HUES48 (cell line): ENCODE measurements at regions not wholly inside any gene's neighbourhood (a gene's known extent, or its start where the extent isn't known, plus 50 kb on each side); places are given as distances from the start of the nearest gene placed in this dataset.
A peak's percentile ranks its signal among the peaks of the same experiment; 100 is the strongest.
"Not testable (repeated sequence)": the region's sequence is repeated elsewhere in the genome, so short reads cannot be mapped to it uniquely, and the experiment has no call there.

ENCODE experiments used
- H3K27ac ChIP-seq: one replicate; pipeline ENCODE4 v1.7.0; 2013; ENCODE audit warnings: low read depth, low read length, inconsistent platforms
- H3K27me3 ChIP-seq: 2 replicates; pipeline ENCODE4 v1.6.1; 2013; ENCODE audit warnings: mild to moderate bottlenecking, low read length; ENCODE audit not compliant: control insufficient read depth, insufficient read depth
- H3K36me3 ChIP-seq: 2 replicates; pipeline ENCODE4 v1.6.1; 2013; ENCODE audit warnings: low read length; ENCODE audit not compliant: control insufficient read depth, insufficient read depth
- H3K4me1 ChIP-seq: 2 replicates; pipeline ENCODE4 v1.6.1; 2013; ENCODE audit warnings: mild to moderate bottlenecking, low read length; ENCODE audit not compliant: control insufficient read depth, insufficient read depth
- H3K4me3 ChIP-seq: 2 replicates; pipeline ENCODE4 v1.5.1; 2013; ENCODE audit warnings: mild to moderate bottlenecking, low read depth, low read length
- H3K9ac ChIP-seq: 2 replicates; pipeline ENCODE4 v1.6.1; 2013; ENCODE audit warnings: mild to moderate bottlenecking, low read depth, low read length, moderate library complexity
- H3K9me3 ChIP-seq: 2 replicates; pipeline ENCODE4 v1.6.1; 2013; ENCODE audit warnings: low read length; ENCODE audit not compliant: control insufficient read depth, insufficient read depth

GRCh38 chr14:53743371-53743770 lies 213.3 kb downstream of the BMP4 start:
- Histone ChIP-seq H3K9ac (no peak overlapping the region), H3K36me3 (no peaks in the 10 kb centered on the region), H3K27me3 (peaks cover 20% of the 10 kb centered on the region), H3K4me3 (no peak overlapping the region), H3K27ac (no peak overlapping the region), H3K4me1 (peaks cover 23% of the 10 kb centered on the region), H3K9me3 (no peaks in the 10 kb centered on the region)

GRCh38 chr14:53742233-53742620 lies 214.4 kb downstream of the BMP4 start:
- H3K4me3 ChIP-seq = no peak overlapping the region
- no peak overlapping the region for H3K9ac ChIP-seq
- no peaks in the 10 kb centered on the region for H3K36me3 ChIP-seq
- H3K27me3 ChIP-seq = peaks cover 20% of the 10 kb centered on the region
- H3K27ac ChIP-seq = peak overlapping the region; percentile 90
- no peaks in the 10 kb centered on the region for H3K9me3 ChIP-seq
- H3K4me1 ChIP-seq = peaks cover 23% of the 10 kb centered on the region

DNA sequence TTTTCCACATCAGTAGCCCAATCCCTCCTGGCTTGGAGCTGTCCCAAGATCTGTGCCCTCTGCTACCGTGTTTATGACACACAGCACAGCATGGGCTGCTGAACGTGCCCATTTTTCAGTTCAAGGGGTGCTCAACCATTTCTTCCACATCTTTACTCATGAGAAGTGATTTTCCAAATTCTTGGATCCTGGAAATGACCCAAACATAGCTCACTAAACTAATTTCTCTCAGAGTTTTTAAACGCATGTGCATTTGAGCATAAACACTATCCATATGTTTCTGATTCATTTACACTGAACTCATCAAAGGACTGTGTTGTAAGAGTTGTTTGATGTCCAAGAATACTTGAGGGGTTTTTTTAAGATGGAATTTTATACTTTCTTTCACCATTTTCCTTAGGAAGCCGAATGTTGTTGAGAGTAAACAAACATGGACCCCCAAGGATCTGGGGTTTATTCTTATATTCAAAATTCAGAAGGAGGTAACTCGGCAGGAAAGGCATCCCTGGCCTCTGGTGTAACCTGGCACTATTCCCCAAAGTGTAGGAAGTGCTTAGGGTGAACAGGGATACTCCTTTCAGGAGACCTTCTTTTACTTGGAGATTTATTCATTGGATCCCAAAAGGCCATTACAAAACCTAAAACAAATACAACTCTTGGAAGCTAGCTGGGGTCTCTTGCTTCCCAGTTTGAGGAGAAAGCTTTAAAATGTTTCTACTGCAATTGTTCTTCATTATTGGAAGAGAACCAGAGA lies 215.0 kb downstream of the BMP4 start:
- peak overlapping the region; percentile 90 for H3K27ac ChIP-seq
- no peaks in the 10 kb centered on the region for H3K36me3 ChIP-seq
- H3K27me3 ChIP-seq = peaks cover 20% of the 10 kb centered on the region
- H3K9me3 ChIP-seq = no peaks in the 10 kb centered on the region
- H3K9ac ChIP-seq = no peak overlapping the region
- H3K4me3 ChIP-seq = peak overlapping the region; percentile 10; the same call in 1 of the 2 replicates
- peaks cover 23% of the 10 kb centered on the region for H3K4me1 ChIP-seq

- Histone ChIP-seq H3K4me1 (peaks cover 23% of the 10 kb centered on the region), H3K9ac (no peak overlapping the region), H3K9me3 (no peaks in the 10 kb centered on the region), H3K27ac (no peak overlapping the region), H3K4me3 (no peak overlapping the region), H3K36me3 (no peaks in the 10 kb centered on the region), H3K27me3 (peaks cover 20% of the 10 kb centered on the region)
Measured at GRCh38 chr14:53740570-53740969, 216.1 kb downstream of the BMP4 start.

- H3K4me3 ChIP-seq = no peak overlapping the region
- H3K27me3 ChIP-seq = no peaks in the 10 kb centered on the region
- no peaks in the 10 kb centered on the region for H3K9me3 ChIP-seq
- peaks cover under 1% of the 10 kb centered on the region; the same call in 1 of the 2 replicates for H3K4me1 ChIP-seq
- H3K27ac ChIP-seq = no peak overlapping the region
- H3K9ac ChIP-seq = no peak overlapping the region
- H3K36me3 ChIP-seq = no peaks in the 10 kb centered on the region
Measured at GRCh38 chr14:53735916-53736315, 220.7 kb downstream of the BMP4 start.

GRCh38 chr14:53723221-53723620 lies 233.4 kb downstream of the BMP4 start:
- Histone ChIP-seq H3K27me3 (no peaks in the 10 kb centered on the region), H3K4me3 (no peak overlapping the region)

DNA sequence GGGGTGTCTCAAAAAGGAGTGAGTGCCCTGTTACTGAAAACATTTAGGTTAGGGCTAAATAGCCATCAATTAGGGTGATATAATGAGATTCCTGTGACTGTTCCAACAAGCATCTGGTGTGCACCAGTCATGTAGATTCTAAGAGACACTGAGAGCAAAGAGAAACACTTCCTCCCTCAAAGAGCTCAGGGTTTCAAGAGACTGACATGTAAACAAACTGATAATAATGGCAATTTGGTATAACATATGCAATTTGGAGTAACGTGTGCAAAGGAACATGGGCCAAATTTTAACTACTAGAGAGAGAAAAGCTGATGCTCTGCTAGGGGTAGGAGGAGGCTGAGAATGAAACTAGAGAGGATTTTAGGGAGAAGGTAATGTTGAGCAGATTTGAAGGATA lies 237.1 kb downstream of the BMP4 start:
- Histone ChIP-seq H3K9me3 (no peaks in the 10 kb centered on the region), H3K36me3 (no peaks in the 10 kb centered on the region), H3K4me3 (no peak overlapping the region), H3K4me1 (no peaks in the 10 kb centered on the region), H3K27ac (no peak overlapping the region), H3K9ac (no peak overlapping the region), H3K27me3 (no peaks in the 10 kb centered on the region)

More at GRCh38 chr14:53723221-53723620, 233.4 kb downstream of the BMP4 start:
- no peak overlapping the region for H3K9ac ChIP-seq
- H3K27ac ChIP-seq = no peak overlapping the region
- no peaks in the 10 kb centered on the region for H3K9me3 ChIP-seq
- H3K36me3 ChIP-seq = no peaks in the 10 kb centered on the region
- no peaks in the 10 kb centered on the region for H3K4me1 ChIP-seq

DNA sequence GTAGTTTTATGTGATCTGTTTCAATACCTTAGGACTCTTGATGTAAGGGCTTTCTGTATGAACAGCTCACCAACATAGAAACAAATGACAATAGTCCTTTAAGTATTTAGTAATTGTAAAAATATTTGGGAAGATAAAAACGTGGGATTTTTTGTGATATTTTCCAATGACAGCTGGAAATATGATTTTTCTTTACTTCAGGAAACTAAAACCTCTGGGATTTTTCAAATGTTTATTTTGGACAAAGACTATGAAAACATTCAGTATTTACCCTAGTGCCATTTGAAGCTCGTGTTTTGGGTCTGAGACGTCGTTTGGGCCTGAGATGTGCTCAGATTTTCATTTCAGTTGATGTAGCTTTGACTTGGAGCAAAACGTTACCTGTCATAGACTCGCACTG lies 240.0 kb downstream of the BMP4 start:
- no peaks in the 10 kb centered on the region for H3K27me3 ChIP-seq
- no peak overlapping the region for H3K9ac ChIP-seq
- H3K36me3 ChIP-seq = no peaks in the 10 kb centered on the region
- H3K9me3 ChIP-seq = no peaks in the 10 kb centered on the region
- H3K27ac ChIP-seq = no peak overlapping the region
- H3K4me3 ChIP-seq = no peak overlapping the region
- no peaks in the 10 kb centered on the region for H3K4me1 ChIP-seq

GRCh38 chr14:53715193-53715721 lies 241.4 kb downstream of the BMP4 start:
- H3K9ac ChIP-seq = no peak overlapping the region
- no peaks in the 10 kb centered on the region for H3K4me1 ChIP-seq
- H3K27me3 ChIP-seq = no peaks in the 10 kb centered on the region
- no peaks in the 10 kb centered on the region for H3K36me3 ChIP-seq
- no peaks in the 10 kb centered on the region for H3K9me3 ChIP-seq
- H3K4me3 ChIP-seq = no peak overlapping the region
- H3K27ac ChIP-seq = no peak overlapping the region

DNA sequence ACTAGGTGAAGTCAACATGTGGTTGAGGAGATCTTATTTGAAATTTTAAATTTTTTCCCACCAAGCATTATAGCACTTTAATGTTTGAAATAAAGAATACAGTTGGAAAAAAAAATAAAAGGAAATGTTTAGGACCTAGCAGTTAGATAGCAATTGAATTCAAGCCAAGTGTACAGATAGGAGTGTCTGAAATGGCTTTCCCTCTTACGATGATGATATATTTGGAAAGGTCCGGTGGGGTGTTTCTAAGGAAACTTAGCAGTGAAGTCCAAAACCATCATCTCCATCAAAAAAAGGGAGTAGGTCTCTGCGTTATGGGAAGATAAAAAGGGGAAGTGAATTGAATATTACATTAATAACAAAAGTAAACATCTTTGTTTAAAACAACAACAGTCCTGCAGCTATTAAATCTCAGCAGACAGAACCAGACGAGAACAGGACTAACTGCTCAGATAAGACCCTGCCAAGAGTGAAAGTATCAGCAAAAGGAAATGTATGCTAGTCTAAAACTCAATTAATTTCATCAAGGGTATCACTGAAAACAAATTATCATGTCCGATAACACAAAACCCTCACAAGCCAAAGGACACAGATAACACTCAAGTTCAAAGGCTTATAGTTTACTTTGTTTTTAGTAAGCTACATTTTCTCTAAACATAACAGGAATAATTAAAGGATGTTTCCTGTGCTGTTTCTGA lies 242.0 kb downstream of the BMP4 start:
- Histone ChIP-seq H3K9me3 (no peaks in the 10 kb centered on the region), H3K4me3 (no peak overlapping the region), H3K27ac (no peak overlapping the region), H3K27me3 (no peaks in the 10 kb centered on the region), H3K4me1 (no peaks in the 10 kb centered on the region), H3K36me3 (no peaks in the 10 kb centered on the region), H3K9ac (no peak overlapping the region)

DNA sequence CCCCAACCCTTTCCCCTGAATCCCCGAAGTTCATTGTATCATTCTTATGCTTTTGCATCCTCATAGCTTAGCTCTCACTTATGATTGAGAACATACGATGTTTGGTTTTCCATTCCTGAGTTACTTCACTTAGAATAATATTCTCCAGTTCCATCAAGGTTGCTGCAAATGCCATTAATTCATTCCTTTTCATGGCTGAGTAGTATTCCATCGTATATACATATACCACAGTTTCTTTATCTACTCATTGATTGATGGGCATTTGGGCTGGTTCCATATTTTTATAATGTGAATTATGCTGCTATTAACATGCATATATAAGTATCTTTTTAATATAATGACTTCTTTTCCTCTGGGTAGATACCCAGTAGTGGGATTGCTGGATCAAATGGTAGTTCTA lies 243.7 kb downstream of the BMP4 start:
- not testable (repeated sequence) for H3K4me3 ChIP-seq, H3K27ac ChIP-seq, H3K36me3 ChIP-seq

More for the DNA sequence above, 243.7 kb downstream of the BMP4 start:
- H3K4me1 ChIP-seq, H3K27me3 ChIP-seq, H3K9ac ChIP-seq, H3K9me3 ChIP-seq: not testable (repeated sequence)
